Karpas-422 (cell line): ENCODE measurements at regions not wholly inside any gene's neighbourhood (a gene's known extent, or its start where the extent isn't known, plus 50 kb on each side); places are given as distances from the start of the nearest gene placed in this dataset.
A peak's percentile ranks its signal among the peaks of the same experiment; 100 is the strongest.

Source experiments
- DNase-seq: peaks from one replicate; pipeline ENCODE4 v3.0.0-alpha.2; 2015
- H2AFZ ChIP-seq: fragments of 200-600 bp; sonication (generic); 2 replicates; pipeline ENCODE4 v1.6.1; 2014; ENCODE audit warnings: antibody characterized with exemption, low read length, mixed read lengths
- H3K27ac ChIP-seq: fragments of 200-600 bp; sonication (generic); 2 replicates; pipeline ENCODE4 v1.5.1; 2014; ENCODE audit warnings: mild to moderate bottlenecking, low read length, moderate library complexity
- H3K27me3 ChIP-seq: fragments of 200-600 bp; sonication (generic); 2 replicates; pipeline ENCODE4 v1.6.1; 2014; ENCODE audit warnings: low read length, mixed read lengths
- H3K36me3 ChIP-seq: fragments of 200-600 bp; sonication (generic); 2 replicates; pipeline ENCODE4 v1.6.1; 2014; ENCODE audit warnings: low read length, mixed read lengths; ENCODE audit not compliant: insufficient read depth
- H3K4me1 ChIP-seq: fragments of 200-600 bp; sonication (generic); 2 replicates; pipeline ENCODE4 v1.6.1; 2014; ENCODE audit warnings: mild to moderate bottlenecking, low read length, mixed read lengths
- H3K4me2 ChIP-seq: fragments of 200-600 bp; sonication (generic); 2 replicates; pipeline ENCODE4 v1.6.1; 2014; ENCODE audit warnings: low read length, low read depth, mild to moderate bottlenecking; ENCODE audit not compliant: poor library complexity, severe bottlenecking
- H3K4me3 ChIP-seq: fragments of 200-600 bp; sonication (generic); 2 replicates; pipeline ENCODE4 v1.5.1; 2014; ENCODE audit warnings: mild to moderate bottlenecking, antibody characterized with exemption, low read length, mixed read lengths
- H3K79me2 ChIP-seq: fragments of 200-600 bp; sonication (generic); 2 replicates; pipeline ENCODE4 v1.6.1; 2014; ENCODE audit warnings: mild to moderate bottlenecking, low read length, mixed read lengths
- H3K9ac ChIP-seq: fragments of 200-600 bp; sonication (generic); 2 replicates; pipeline ENCODE4 v1.6.0; 2014; ENCODE audit warnings: low read length
- H3K9me2 ChIP-seq: fragments of 200-600 bp; sonication (generic), shearing (Covaris generic); replicated peaks from 2 replicates; pipeline ENCODE4 v1.6.0; 2014; ENCODE audit warnings: mild to moderate bottlenecking, low read length, moderate library complexity; ENCODE audit not compliant: insufficient read depth
- H3K9me3 ChIP-seq: fragments of 300-700, 200-600 bp; sonication (generic); 2 replicates; pipeline ENCODE4 v1.6.1; 2014; ENCODE audit warnings: low read length, mixed read lengths
- H4K20me1 ChIP-seq: fragments of 200-600 bp; sonication (generic); 2 replicates; pipeline ENCODE4 v1.6.1; 2014; ENCODE audit warnings: mild to moderate bottlenecking, antibody characterized with exemption, low read length, low read depth; ENCODE audit not compliant: insufficient read depth

- Histone ChIP-seq H3K4me3 (no peak overlapping the region), H3K9ac (no peak overlapping the region), H3K79me2 (no peaks in the 10 kb centered on the region), H3K27me3 (no peaks in the 10 kb centered on the region), H3K36me3 (no peaks in the 10 kb centered on the region), H3K9me3 (no peaks in the 10 kb centered on the region), H4K20me1 (no peaks in the 10 kb centered on the region), H3K9me2 (no peaks in the 10 kb centered on the region), H2AFZ (no peak overlapping the region), H3K27ac (no peak overlapping the region), H3K4me2 (no peak overlapping the region), H3K4me1 (peaks cover 5% of the 10 kb centered on the region)
- DNase-seq, result no peak
Measured at GRCh38 chr2:111695441-111696007, 188.5 kb downstream of the ANAPC1 start.

GRCh38 chr2:111696226-111696625 is 187.8 kb downstream of the ANAPC1 start:
- Histone ChIP-seq H3K9me3 (no peaks in the 10 kb centered on the region), H2AFZ (no peak overlapping the region), H3K4me2 (no peak overlapping the region), H3K79me2 (no peaks in the 10 kb centered on the region), H3K9ac (no peak overlapping the region), H3K27ac (no peak overlapping the region), H3K27me3 (no peaks in the 10 kb centered on the region), H3K4me3 (no peak overlapping the region), H3K9me2 (no peaks in the 10 kb centered on the region), H4K20me1 (no peaks in the 10 kb centered on the region), H3K4me1 (peaks cover 12% of the 10 kb centered on the region), H3K36me3 (no peaks in the 10 kb centered on the region)
- DNase-seq, result no peak

- H3K36me3 ChIP-seq, result no peaks in the 10 kb centered on the region
Measured at GRCh38 chr2:111697560-111697959, 186.4 kb downstream of the ANAPC1 start.

GRCh38 chr2:111698089-111698488 is 185.9 kb downstream of the ANAPC1 start:
- H3K9me2 ChIP-seq, result no peaks in the 10 kb centered on the region
- H3K9me3 ChIP-seq, result no peaks in the 10 kb centered on the region
- no peaks in the 10 kb centered on the region for H3K36me3 ChIP-seq
- H3K9ac ChIP-seq, result no peak overlapping the region
- H3K27me3 ChIP-seq, result no peaks in the 10 kb centered on the region
- H3K4me3 ChIP-seq, result no peak overlapping the region
- no peak overlapping the region for H2AFZ ChIP-seq
- no peaks in the 10 kb centered on the region for H3K79me2 ChIP-seq
- H3K4me2 ChIP-seq, result no peak overlapping the region
- peaks cover 4% of the 10 kb centered on the region; the same call in 1 of the 2 replicates for H4K20me1 ChIP-seq
- peaks cover 22% of the 10 kb centered on the region for H3K4me1 ChIP-seq
- DNase-seq, result no peak
- no peak overlapping the region for H3K27ac ChIP-seq

More at GRCh38 chr2:111697560-111697959, 186.4 kb downstream of the ANAPC1 start:
- no peak overlapping the region for H3K4me2 ChIP-seq
- DNase-seq, result no peak
- H3K4me3 ChIP-seq, result no peak overlapping the region
- H3K9ac ChIP-seq, result no peak overlapping the region
- H3K4me1 ChIP-seq, result peaks cover 22% of the 10 kb centered on the region
- H3K9me3 ChIP-seq, result no peaks in the 10 kb centered on the region
- no peak overlapping the region for H2AFZ ChIP-seq
- H3K27ac ChIP-seq, result no peak overlapping the region
- no peaks in the 10 kb centered on the region for H3K27me3 ChIP-seq
- no peaks in the 10 kb centered on the region for H3K9me2 ChIP-seq
- peaks cover 3% of the 10 kb centered on the region; the same call in 1 of the 2 replicates for H4K20me1 ChIP-seq
- no peaks in the 10 kb centered on the region for H3K79me2 ChIP-seq

- Histone ChIP-seq H3K27me3 (no peaks in the 10 kb centered on the region), H4K20me1 (peaks cover 4% of the 10 kb centered on the region; the same call in 1 of the 2 replicates), H3K9me2 (no peaks in the 10 kb centered on the region), H2AFZ (no peak overlapping the region), H3K4me2 (no peak overlapping the region), H3K36me3 (no peaks in the 10 kb centered on the region), H3K79me2 (no peaks in the 10 kb centered on the region), H3K9me3 (no peaks in the 10 kb centered on the region), H3K4me1 (peaks cover 22% of the 10 kb centered on the region), H3K27ac (no peak overlapping the region), H3K4me3 (no peak overlapping the region), H3K9ac (no peak overlapping the region)
- peak; percentile 67 for DNase-seq
Measured at GRCh38 chr2:111698743-111699554, 185.0 kb downstream of the ANAPC1 start.

- peak; percentile 50 for DNase-seq
- Histone ChIP-seq H2AFZ (no peak overlapping the region), H3K79me2 (no peaks in the 10 kb centered on the region), H3K4me1 (peaks cover 24% of the 10 kb centered on the region), H3K4me2 (peak overlapping the region; percentile 21), H3K27me3 (no peaks in the 10 kb centered on the region), H3K27ac (no peak overlapping the region), H3K4me3 (no peak overlapping the region), H3K9me2 (no peaks in the 10 kb centered on the region), H3K9ac (no peak overlapping the region), H3K36me3 (no peaks in the 10 kb centered on the region), H4K20me1 (peaks cover 4% of the 10 kb centered on the region; the same call in 1 of the 2 replicates), H3K9me3 (no peaks in the 10 kb centered on the region)
Measured at GRCh38 chr2:111701266-111701665, 182.7 kb downstream of the ANAPC1 start.

- peaks cover 24% of the 10 kb centered on the region for H3K4me1 ChIP-seq
- no peak overlapping the region for H3K27ac ChIP-seq
- no peak overlapping the region for H3K4me3 ChIP-seq
- H3K27me3 ChIP-seq, result no peaks in the 10 kb centered on the region
- H3K9me2 ChIP-seq, result no peaks in the 10 kb centered on the region
- H3K79me2 ChIP-seq, result no peaks in the 10 kb centered on the region
- DNase-seq, result no peak
- H3K9me3 ChIP-seq, result no peaks in the 10 kb centered on the region
- no peaks in the 10 kb centered on the region for H3K36me3 ChIP-seq
- H2AFZ ChIP-seq, result no peak overlapping the region
- H3K4me2 ChIP-seq, result no peak overlapping the region
- H4K20me1 ChIP-seq, result peaks cover 4% of the 10 kb centered on the region; the same call in 1 of the 2 replicates
- no peak overlapping the region for H3K9ac ChIP-seq
Measured at GRCh38 chr2:111701798-111702118, 182.2 kb downstream of the ANAPC1 start.

- Histone ChIP-seq H3K27ac (no peak overlapping the region), H3K79me2 (no peaks in the 10 kb centered on the region), H3K36me3 (no peaks in the 10 kb centered on the region), H3K4me2 (no peak overlapping the region), H2AFZ (no peak overlapping the region), H3K27me3 (no peaks in the 10 kb centered on the region), H4K20me1 (peaks cover 4% of the 10 kb centered on the region; the same call in 1 of the 2 replicates), H3K9me2 (no peaks in the 10 kb centered on the region), H3K4me3 (no peak overlapping the region), H3K9me3 (no peaks in the 10 kb centered on the region), H3K9ac (no peak overlapping the region), H3K4me1 (peaks cover 24% of the 10 kb centered on the region)
- DNase-seq, result peak; percentile 79
Measured at GRCh38 chr2:111702119-111702803, 181.7 kb downstream of the ANAPC1 start.
